K562 (cell line): ENCODE measurements at regions not wholly inside any gene's neighbourhood (a gene's known extent, or its start where the extent isn't known, plus 50 kb on each side); places are given as distances from the start of the nearest gene placed in this dataset.

Experiments
- ATAC-seq: fragments of 200-7000 bp; cut with Tn5 transposase; 3 replicates; pipeline ENCODE4 v1.9.1; 2020; ENCODE audit warnings: moderate library complexity
- BruUV-seq: library from RNA; stranded (reverse); fragments of 400-500 nt; replicated peaks from 2 replicates; lab custom pipeline; 2021; lab: Mats Ljungman, UMichigan
- CTCF ChIA-PET: fragments of 300-600 bp; formaldehyde crosslinking; extraction: SDS; loops from one replicate; lab custom pipeline; 2021; ENCODE audit warnings: low intra/inter-chr PET ratio; lab: Yijun Ruan, JAX
- POLR2A ChIA-PET: fragments of 300-600, 350-650 bp; sonication (Branson Sonifier 250); formaldehyde crosslinking; extraction: SDS; loops from one replicate; lab custom pipeline; 2021; ENCODE audit warnings: antibody characterized with exemption, inconsistent platforms; lab: Yijun Ruan, JAX
- DNase-seq, 4 experiments: peaks; one replicate each; pipeline versions ENCODE4 v3.0.0 to v3.0.0-alpha.2; 2011 to 2018; ENCODE audit warnings: low spot score in 3 of 4, mixed read lengths in 3 of 4; ENCODE audit errors: extremely low read depth in 1 of 4
- FAIRE-seq: peaks from 2 replicates; lab custom pipeline; 2011; peaks lifted over from hg19 to GRCh38; lab: Jason Lieb, UNC
- H2AFZ ChIP-seq: 2 replicates; pipeline ENCODE4 v1.6.0; 2011; ENCODE audit warnings: low read depth, low read length, control low read depth, inconsistent platforms
- H3K27ac ChIP-seq: fragments of 200-600 bp; 3 replicates; pipeline ENCODE4 v1.8.0; 2011; ENCODE audit warnings: low read depth, mild to moderate bottlenecking, control low read depth, inconsistent platforms, low read length, moderate library complexity, mixed read lengths; ENCODE audit errors: extremely low read depth
- H3K27me3 ChIP-seq, 2 experiments: fragments of 300-600 bp in 1 of 2; 2 replicates in 1 of 2; 3 replicates in 1 of 2; pipeline versions ENCODE4 v1.6.0 to v1.8.0; 2011; ENCODE audit warnings: inconsistent platforms in 2 of 2, low read length in 2 of 2, mild to moderate bottlenecking in 1 of 2, mixed read lengths in 1 of 2, moderate library complexity in 1 of 2; ENCODE audit not compliant: control insufficient read depth in 2 of 2, insufficient read depth in 2 of 2
- H3K36me3 ChIP-seq: fragments of 300-600 bp; 3 replicates; pipeline ENCODE4 v1.8.0; 2011; ENCODE audit warnings: mild to moderate bottlenecking, low read length, inconsistent platforms; ENCODE audit not compliant: control insufficient read depth, insufficient read depth
- H3K4me1 ChIP-seq, 2 experiments: fragments of 200-600 bp in 1 of 2; replicated peaks in 1 of 2; 2 replicates in 1 of 2; 3 replicates in 1 of 2; pipeline versions ENCODE4 v1.5.1 to v1.8.0; 2011; ENCODE audit warnings: inconsistent platforms in 2 of 2, low read length in 2 of 2, mild to moderate bottlenecking in 1 of 2, mixed read lengths in 1 of 2, moderate library complexity in 1 of 2; ENCODE audit not compliant: control insufficient read depth in 2 of 2, insufficient read depth in 2 of 2
- H3K4me2 ChIP-seq: 2 replicates; pipeline ENCODE4 v1.6.1; 2011; ENCODE audit warnings: low read length, control low read depth, inconsistent platforms, mixed read lengths; ENCODE audit not compliant: insufficient read depth
- H3K4me3 ChIP-seq: fragments of 200-600 bp; sonication (generic), shearing (Covaris generic); 2 replicates; pipeline ENCODE4 v1.5.1; 2016; ENCODE audit warnings: control low read depth, inconsistent platforms
- H3K79me2 ChIP-seq: fragments of 200-600 bp; 3 replicates; pipeline ENCODE4 v1.8.0; 2011; ENCODE audit warnings: low read length, inconsistent platforms; ENCODE audit not compliant: control insufficient read depth, insufficient read depth
- H3K9ac ChIP-seq, 2 experiments: 2 replicates each; pipeline versions ENCODE4 v1.6.0 to v1.6.1; 2011; ENCODE audit warnings: low read depth in 2 of 2, low read length in 2 of 2, control low read depth in 1 of 2, inconsistent platforms in 1 of 2, mild to moderate bottlenecking in 1 of 2, mixed read lengths in 1 of 2; ENCODE audit not compliant: insufficient read depth in 1 of 2
- H3K9me1 ChIP-seq: one replicate; pipeline ENCODE4 v1.6.0; 2011; ENCODE audit warnings: inconsistent platforms, mild to moderate bottlenecking, low read length, moderate library complexity; ENCODE audit not compliant: control insufficient read depth, insufficient read depth
- H3K9me3 ChIP-seq: replicated peaks from 2 replicates; pipeline ENCODE4 v1.5.1; 2011; ENCODE audit warnings: low read depth, low read length, inconsistent platforms; ENCODE audit not compliant: control insufficient read depth, insufficient read depth
- H4K20me1 ChIP-seq: replicated peaks from 2 replicates; pipeline ENCODE4 v1.6.1; 2011; ENCODE audit warnings: low read length, inconsistent platforms, mixed read lengths; ENCODE audit not compliant: control insufficient read depth, insufficient read depth
- MCM5 ChIP-seq: fragments of 450-650 bp; IDR thresholded peaks from 2 replicates; pipeline ENCODE4 v1.6.1; 2016; ENCODE audit warnings: low read depth
- NCOR1 ChIP-seq: fragments of 450-650 bp; IDR thresholded peaks from 2 replicates; pipeline ENCODE4 v1.6.1; 2016; ENCODE audit warnings: mild to moderate bottlenecking, moderate library complexity
- RUNX1 ChIP-seq: sonication (generic); IDR thresholded peaks from 2 replicates; pipeline ENCODE4 v1.6.1; 2016; ENCODE audit warnings: antibody characterized with exemption, low read depth
- TAL1 ChIP-seq: fragments of 450-650 bp; IDR thresholded peaks from 2 replicates; pipeline ENCODE4 v1.6.1; 2016; ENCODE audit warnings: mild to moderate bottlenecking
- THRA ChIP-seq: fragments of 450-650 bp; IDR thresholded peaks from 2 replicates; pipeline ENCODE4 v1.6.1; 2017; ENCODE audit warnings: mild to moderate bottlenecking, moderate library complexity
- TOE1 ChIP-seq, 2 experiments: fragments of 450-650 bp in 1 of 2; sonication (generic) in 1 of 2; formaldehyde crosslinking in 1 of 2; IDR thresholded peaks; 2 replicates each; pipeline versions ENCODE4 v1.7.1 to v1.8.0; 2016 to 2022; ENCODE audit warnings: borderline replicate concordance in 2 of 2, mild to moderate bottlenecking in 2 of 2, antibody characterized with exemption in 1 of 2, inconsistent platforms in 1 of 2, low read depth in 1 of 2, missing genetic modification reagents in 1 of 2, moderate library complexity in 1 of 2
- TRIM28 ChIP-seq: fragments of 450-650 bp; IDR thresholded peaks from 2 replicates; pipeline ENCODE4 v1.6.1; 2017
- ZNF41 ChIP-seq: fragments of 250-450 bp; sonication (Bioruptor Pico); conservative IDR thresholded peaks from 2 replicates; pipeline ENCODE4 v1.4.0; 2020; ENCODE audit warnings: mild to moderate bottlenecking
- WGBS: fragments of 100-300 bp; shearing (Covaris generic); methylation state at CpG from one replicate; pipeline ENCODE4 v1.1.6; 2016; ENCODE audit warnings: low coverage, mixed read lengths; ENCODE audit not compliant: insufficient coverage; ENCODE audit errors: missing lambda C conversion rate; 5-methylcytosine and 5-hydroxymethylcytosine counted together
- in situ Hi-C: fragments of 300-500 bp; cut with MboI; formaldehyde crosslinking; loops from 4 replicates; pipeline ENCODE4 v1.15.0; 2018; ENCODE audit warnings: inconsistent platforms, mixed read lengths
- intact Hi-C: fragments of 100-400 bp; cut with micrococcal nuclease; formaldehyde crosslinking; loops from 2 replicates; pipeline ENCODE4 v1.14.2; 2022
- TF ChIP-seq, protein P1 (sequence below): fragments of 150-350 bp; IDR thresholded peaks from 2 replicates; pipeline ENCODE4 v1.6.1; 2014; ENCODE audit warnings: low read depth, mild to moderate bottlenecking, low read length, borderline replicate concordance
- TF ChIP-seq, protein P2 (sequence below): fragments of 250-450 bp; sonication (Bioruptor Pico); IDR thresholded peaks from 2 replicates; pipeline ENCODE4 v1.5.0; 2021; ENCODE audit warnings: mild to moderate bottlenecking, borderline replicate concordance
- TF ChIP-seq, protein P3 (sequence below): sonication (generic); formaldehyde crosslinking; IDR thresholded peaks from 2 replicates; pipeline ENCODE4 v1.8.1; 2023; ENCODE audit warnings: mild to moderate bottlenecking, missing genetic modification reagents

DNA sequence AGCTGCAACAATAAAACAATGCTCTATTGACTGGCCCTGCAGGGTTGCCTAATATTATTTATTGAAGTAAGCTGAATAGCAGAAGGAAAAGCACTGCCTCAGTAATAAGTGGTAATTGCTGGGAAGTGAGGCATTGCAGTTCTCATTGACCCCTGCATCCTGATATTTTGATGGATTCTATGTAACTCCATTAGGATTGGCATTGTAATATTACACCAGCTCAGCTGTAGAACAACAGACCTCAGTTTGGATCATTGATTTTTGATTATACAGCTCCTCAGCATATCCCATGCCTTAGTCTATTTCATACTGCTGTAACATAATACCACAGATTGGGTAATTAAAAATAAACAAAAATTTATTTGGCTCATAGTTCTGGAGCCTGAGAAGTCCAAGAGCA lies 650.6 kb upstream of the SALL1 start (continued):
- TF ChIP-seq, protein P1, sequence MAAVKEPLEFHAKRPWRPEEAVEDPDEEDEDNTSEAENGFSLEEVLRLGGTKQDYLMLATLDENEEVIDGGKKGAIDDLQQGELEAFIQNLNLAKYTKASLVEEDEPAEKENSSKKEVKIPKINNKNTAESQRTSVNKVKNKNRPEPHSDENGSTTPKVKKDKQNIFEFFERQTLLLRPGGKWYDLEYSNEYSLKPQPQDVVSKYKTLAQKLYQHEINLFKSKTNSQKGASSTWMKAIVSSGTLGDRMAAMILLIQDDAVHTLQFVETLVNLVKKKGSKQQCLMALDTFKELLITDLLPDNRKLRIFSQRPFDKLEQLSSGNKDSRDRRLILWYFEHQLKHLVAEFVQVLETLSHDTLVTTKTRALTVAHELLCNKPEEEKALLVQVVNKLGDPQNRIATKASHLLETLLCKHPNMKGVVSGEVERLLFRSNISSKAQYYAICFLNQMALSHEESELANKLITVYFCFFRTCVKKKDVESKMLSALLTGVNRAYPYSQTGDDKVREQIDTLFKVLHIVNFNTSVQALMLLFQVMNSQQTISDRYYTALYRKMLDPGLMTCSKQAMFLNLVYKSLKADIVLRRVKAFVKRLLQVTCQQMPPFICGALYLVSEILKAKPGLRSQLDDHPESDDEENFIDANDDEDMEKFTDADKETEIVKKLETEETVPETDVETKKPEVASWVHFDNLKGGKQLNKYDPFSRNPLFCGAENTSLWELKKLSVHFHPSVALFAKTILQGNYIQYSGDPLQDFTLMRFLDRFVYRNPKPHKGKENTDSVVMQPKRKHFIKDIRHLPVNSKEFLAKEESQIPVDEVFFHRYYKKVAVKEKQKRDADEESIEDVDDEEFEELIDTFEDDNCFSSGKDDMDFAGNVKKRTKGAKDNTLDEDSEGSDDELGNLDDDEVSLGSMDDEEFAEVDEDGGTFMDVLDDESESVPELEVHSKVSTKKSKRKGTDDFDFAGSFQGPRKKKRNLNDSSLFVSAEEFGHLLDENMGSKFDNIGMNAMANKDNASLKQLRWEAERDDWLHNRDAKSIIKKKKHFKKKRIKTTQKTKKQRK = no peak
- no peak for TF ChIP-seq MCM5

DNA sequence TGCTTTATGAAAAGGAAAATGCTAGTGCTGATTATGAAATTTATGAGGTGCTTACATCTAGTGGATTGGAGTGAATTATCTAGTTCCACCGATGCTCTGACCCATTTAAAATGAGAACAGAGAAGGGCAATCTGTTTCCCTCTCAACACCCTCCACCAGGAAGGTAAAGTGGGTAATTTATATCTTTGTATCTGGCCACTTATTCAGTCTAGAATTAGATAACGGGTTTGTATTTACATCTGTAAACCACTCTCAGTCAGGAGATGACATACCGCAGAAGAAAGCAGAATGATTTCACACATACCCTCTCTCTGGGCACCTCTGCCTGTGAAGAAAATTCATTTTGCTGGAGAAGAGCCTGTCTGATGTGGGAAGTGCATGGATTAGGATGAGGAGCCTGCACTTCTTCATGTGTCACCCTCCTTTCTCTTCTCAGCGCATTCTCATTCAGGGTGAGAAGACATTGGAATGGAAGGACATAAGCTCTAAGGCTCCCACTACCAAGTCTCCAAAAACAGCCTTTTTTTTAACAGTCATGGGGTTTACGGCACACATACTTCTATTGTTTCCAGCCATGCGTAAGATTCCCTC lies 646.7 kb upstream of the SALL1 start:
- H3K9me1 ChIP-seq = no peaks in the 10 kb centered on the region
- WGBS = 0% methylated on average over 6 of the region's 6 CpGs
- no peak overlapping the region for H3K27ac ChIP-seq
- no peak overlapping the region for H3K9ac ChIP-seq
- ATAC-seq = no peak
- H3K27me3 ChIP-seq = no peaks in the 10 kb centered on the region
- POLR2A ChIA-PET = no interaction called here
- no peaks in the 10 kb centered on the region for H3K4me1 ChIP-seq
- no peaks in the 10 kb centered on the region for H3K9me3 ChIP-seq
- no peak overlapping the region for H2AFZ ChIP-seq
- no peak overlapping the region for H3K4me3 ChIP-seq
- H3K4me2 ChIP-seq = no peak overlapping the region
- no peak for FAIRE-seq
- H3K79me2 ChIP-seq = no peaks in the 10 kb centered on the region
- CTCF ChIA-PET = no interaction called here
- no TSS peak for BruUV-seq
- H4K20me1 ChIP-seq = no peaks in the 10 kb centered on the region
- H3K36me3 ChIP-seq = no peaks in the 10 kb centered on the region
- in situ Hi-C loops = no loop called here
- DNase-seq = no peak
- intact Hi-C loops = no loop called here
- TF ChIP-seq NCOR1 (no peak), ZNF41 (CRISPR knock-in tag) (no peak), TOE1 (IDR thresholded peaks at IDR 0.05; ENCODE audit: borderline replicate concordance) (no peak), TOE1 (CRISPR knock-in tag; IDR thresholded peaks at IDR 0.05; ENCODE audit: borderline replicate concordance, low read depth) (no peak), THRA (no peak), TAL1 (no peak), RUNX1 (no peak), TRIM28 (no peak)
- TF ChIP-seq, protein P2, sequence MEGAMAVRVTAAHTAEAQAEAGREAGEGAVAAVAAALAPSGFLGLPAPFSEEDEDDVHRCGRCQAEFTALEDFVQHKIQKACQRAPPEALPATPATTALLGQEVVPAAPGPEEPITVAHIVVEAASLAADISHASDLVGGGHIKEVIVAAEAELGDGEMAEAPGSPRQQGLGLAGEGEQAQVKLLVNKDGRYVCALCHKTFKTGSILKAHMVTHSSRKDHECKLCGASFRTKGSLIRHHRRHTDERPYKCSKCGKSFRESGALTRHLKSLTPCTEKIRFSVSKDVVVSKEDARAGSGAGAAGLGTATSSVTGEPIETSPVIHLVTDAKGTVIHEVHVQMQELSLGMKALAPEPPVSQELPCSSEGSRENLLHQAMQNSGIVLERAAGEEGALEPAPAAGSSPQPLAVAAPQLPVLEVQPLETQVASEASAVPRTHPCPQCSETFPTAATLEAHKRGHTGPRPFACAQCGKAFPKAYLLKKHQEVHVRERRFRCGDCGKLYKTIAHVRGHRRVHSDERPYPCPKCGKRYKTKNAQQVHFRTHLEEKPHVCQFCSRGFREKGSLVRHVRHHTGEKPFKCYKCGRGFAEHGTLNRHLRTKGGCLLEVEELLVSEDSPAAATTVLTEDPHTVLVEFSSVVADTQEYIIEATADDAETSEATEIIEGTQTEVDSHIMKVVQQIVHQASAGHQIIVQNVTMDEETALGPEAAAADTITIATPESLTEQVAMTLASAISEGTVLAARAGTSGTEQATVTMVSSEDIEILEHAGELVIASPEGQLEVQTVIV (CRISPR knock-in tag) = no peak
- TF ChIP-seq, protein P3, sequence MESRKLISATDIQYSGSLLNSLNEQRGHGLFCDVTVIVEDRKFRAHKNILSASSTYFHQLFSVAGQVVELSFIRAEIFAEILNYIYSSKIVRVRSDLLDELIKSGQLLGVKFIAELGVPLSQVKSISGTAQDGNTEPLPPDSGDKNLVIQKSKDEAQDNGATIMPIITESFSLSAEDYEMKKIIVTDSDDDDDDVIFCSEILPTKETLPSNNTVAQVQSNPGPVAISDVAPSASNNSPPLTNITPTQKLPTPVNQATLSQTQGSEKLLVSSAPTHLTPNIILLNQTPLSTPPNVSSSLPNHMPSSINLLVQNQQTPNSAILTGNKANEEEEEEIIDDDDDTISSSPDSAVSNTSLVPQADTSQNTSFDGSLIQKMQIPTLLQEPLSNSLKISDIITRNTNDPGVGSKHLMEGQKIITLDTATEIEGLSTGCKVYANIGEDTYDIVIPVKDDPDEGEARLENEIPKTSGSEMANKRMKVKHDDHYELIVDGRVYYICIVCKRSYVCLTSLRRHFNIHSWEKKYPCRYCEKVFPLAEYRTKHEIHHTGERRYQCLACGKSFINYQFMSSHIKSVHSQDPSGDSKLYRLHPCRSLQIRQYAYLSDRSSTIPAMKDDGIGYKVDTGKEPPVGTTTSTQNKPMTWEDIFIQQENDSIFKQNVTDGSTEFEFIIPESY (CRISPR knock-in tag) = no peak
